Umbilical cord (tissue), 1 donor: ENCODE measurements at regions not wholly inside any gene's neighbourhood (a gene's known extent, or its start where the extent isn't known, plus 50 kb on each side); places are given as distances from the start of the nearest gene placed in this dataset.
"Not testable (repeated sequence)": the region's sequence is repeated elsewhere in the genome, so short reads cannot be mapped to it uniquely, and the experiment has no call there.

Source experiments
- DNase-seq: peaks from one replicate; pipeline ENCODE4 v3.0.0-alpha.2; 2015; ENCODE audit warnings: low spot score

DNA sequence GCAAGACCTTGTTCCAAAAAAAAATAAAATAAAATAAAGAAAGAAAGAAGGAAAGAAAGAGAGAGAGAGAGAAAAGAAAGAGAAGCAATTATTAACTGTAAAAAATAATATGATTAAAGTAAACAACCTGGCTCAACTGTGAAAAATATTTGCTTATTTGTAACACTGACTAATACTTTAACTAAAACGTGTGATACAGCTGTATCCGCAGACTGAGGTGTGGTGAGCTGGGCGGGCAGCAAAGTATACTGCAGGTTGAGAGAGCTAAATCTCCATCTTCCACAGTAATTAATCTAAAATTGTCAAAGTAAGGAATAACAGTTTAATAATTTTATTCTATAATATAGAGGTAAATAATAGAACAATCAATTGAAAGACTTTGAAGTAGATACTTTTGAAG, 145.5 kb upstream of the FAM241A start:
- DNase-seq = no peak

- no peak for DNase-seq
These were observed 144.2 kb upstream of the FAM241A start for GRCh38 chr4:112001041-112001440.

GRCh38 chr4:112002248-112002661, 143.0 kb upstream of the FAM241A start:
- DNase-seq = peak; percentile 46

GRCh38 chr4:112003231-112003907, 141.9 kb upstream of the FAM241A start:
- DNase-seq = peak; percentile 70

DNA sequence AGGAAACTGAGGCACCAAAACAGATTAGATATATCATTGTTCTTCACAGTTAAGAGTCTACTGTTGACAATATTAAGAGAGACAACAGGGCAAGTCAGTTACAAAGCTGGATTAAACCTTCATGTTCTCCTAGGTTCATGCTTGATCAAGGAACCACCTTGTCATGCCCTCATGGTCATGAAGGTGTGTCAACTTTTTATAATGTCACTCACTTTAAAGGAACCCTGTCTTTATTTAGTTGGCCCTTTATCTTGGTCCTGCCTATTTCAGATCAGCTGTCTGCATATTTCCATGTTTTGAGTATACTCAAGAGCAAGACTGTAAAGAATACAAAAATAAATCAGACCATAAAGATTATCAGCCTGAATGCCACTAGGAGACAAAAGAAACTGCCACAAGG, 140.2 kb upstream of the FAM241A start:
- no peak for DNase-seq

- no peak for DNase-seq
These were observed 137.9 kb upstream of the FAM241A start for GRCh38 chr4:112007391-112007790.

GRCh38 chr4:112015960-112016359, 129.3 kb upstream of the FAM241A start:
- DNase-seq = no peak

GRCh38 chr4:112023402-112023950, 121.8 kb upstream of the FAM241A start:
- no peak for DNase-seq

DNA sequence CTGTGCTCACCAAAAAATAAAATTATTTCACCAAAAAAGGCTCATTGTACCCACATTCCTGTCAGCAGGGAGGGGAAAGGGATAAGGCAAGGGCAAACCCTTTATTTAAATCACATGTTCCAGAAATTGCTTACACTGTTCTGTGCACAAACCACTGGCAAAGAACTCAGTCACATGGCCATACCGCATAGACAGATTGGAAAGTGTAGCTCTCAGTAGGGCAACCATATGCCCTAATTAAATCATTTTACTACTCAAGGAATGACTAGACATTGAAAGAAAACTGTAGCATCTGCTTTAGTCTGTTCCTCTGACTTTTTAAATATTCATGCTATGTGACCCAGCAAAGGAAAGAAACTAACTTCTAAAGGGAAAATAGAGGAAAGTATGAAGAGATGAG, 119.2 kb upstream of the FAM241A start:
- DNase-seq = no peak

- no peak for DNase-seq
These were observed 115.5 kb upstream of the FAM241A start for GRCh38 chr4:112029771-112030171.

- DNase-seq = peak; percentile 83
These were observed 113.4 kb upstream of the FAM241A start for GRCh38 chr4:112031712-112032328.

GRCh38 chr4:112036886-112037285, 108.4 kb upstream of the FAM241A start:
- DNase-seq = peak; percentile 91

GRCh38 chr4:112038861-112039260, 106.4 kb upstream of the FAM241A start:
- DNase-seq = no peak

GRCh38 chr4:112049119-112049518, 96.1 kb upstream of the FAM241A start:
- not testable (repeated sequence) for DNase-seq

- DNase-seq = peak; percentile 62
These were observed 91.4 kb upstream of the FAM241A start for GRCh38 chr4:112053825-112054350.

DNA sequence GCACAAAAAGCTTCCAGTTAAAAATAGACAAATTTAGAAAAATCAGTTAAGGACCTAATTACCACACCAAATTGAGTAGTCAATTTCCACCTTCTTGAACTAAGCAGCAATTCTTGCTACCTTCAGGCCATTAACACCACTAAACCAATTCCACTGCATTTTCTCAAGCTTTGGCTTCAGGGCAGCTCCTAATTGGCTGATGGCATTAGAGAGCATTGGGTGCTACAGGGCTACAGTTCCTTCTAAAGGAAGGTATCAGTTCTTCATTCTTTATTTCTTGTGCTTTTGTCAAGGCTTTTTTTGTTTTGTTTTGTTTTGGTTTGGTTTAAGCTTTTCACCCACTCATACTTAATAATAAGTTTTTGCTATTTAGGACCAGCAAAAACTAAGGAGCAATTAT, 90.2 kb upstream of the FAM241A start:
- no peak for DNase-seq

- no peak for DNase-seq
These were observed 87.8 kb upstream of the FAM241A start for GRCh38 chr4:112057470-112057869.

DNA sequence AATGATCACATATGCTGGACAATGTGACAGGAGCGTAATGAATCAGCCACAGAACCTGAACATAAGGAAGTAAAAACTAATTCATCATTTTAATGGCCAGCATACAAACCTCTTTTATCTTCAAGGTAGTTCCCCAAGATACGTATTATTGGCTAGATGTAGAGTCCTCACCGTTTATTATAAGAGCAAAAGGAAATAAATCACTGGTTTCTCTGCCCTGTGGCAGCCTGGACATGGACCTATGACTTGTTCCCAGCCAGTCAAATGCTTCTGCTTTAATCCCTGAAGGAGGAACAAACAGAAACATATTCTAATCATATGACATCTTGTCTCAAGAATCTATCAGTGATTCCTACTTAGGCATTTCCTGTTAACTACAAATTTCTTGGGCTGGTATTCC, 86.8 kb upstream of the FAM241A start:
- no peak for DNase-seq

DNA sequence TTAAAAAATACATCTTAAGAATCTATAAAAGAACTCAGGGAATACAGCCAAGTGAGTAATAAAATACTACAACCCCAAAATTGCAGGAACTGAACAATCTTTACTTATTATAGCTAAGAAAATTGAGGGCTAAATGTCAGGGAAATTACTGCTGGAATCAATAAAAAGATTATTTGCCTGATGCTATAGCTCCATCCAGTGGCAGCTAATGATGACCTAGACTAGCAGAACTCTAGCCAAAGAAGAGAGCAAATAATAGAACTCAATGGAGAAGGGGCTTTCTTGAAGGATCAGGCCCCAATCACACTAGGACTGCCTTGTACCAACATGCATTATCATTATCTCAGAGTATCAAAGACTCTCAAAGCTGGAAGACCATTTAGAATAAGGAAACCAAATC, 85.0 kb upstream of the FAM241A start:
- DNase-seq = peak; percentile 64

GRCh38 chr4:112061207-112061817, 83.9 kb upstream of the FAM241A start:
- no peak for DNase-seq

GRCh38 chr4:112063260-112063659, 82.0 kb upstream of the FAM241A start:
- DNase-seq = no peak

DNA sequence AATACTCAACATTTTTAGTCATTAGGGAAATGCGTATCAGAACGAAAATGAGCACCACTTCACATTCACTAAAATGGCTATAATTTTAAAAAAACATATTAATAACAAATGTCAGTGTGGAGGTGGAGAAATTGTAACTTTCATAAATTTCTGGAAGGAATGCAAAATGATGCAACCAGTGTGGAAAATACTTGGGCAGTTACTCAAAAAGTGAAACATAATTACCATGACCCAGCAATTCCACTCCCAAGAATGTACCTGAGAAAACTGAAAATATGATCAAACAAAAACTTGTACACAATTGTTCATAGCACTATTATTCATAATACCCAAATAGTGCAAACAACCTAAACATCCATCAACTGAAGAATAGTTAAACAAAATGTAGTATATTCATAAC, 76.1 kb upstream of the FAM241A start:
- no peak for DNase-seq

- no peak for DNase-seq
These were observed 72.1 kb upstream of the FAM241A start for GRCh38 chr4:112073181-112073580.
